D721Med (cell line): ENCODE measurements at regions not wholly inside any gene's neighbourhood (a gene's known extent, or its start where the extent isn't known, plus 50 kb on each side); places are given as distances from the start of the nearest gene placed in this dataset.

Experiments
- DNase-seq: peaks from one replicate; pipeline ENCODE4 v3.0.0; 2011; ENCODE audit warnings: low spot score; ENCODE audit not compliant: insufficient read length
- FAIRE-seq: peaks from 2 replicates; lab custom pipeline; 2011; peaks lifted over from hg19 to GRCh38; lab: Jason Lieb, UNC
- CTCF ChIP-seq: IDR thresholded peaks from 2 replicates; pipeline ENCODE4 v1.5.1; 2012; ENCODE audit warnings: mild to moderate bottlenecking, control low read depth; ENCODE audit not compliant: insufficient read depth; ENCODE audit errors: missing control alignments

GRCh38 chr5:90173299-90174030 is 236.1 kb downstream of the CETN3 start:
- no peak for DNase-seq
- TF ChIP-seq CTCF: no peak
- FAIRE-seq: no peak

- FAIRE-seq (no peak), DNase-seq (no peak)
- no peak for TF ChIP-seq CTCF
These were observed 238.1 kb downstream of the CETN3 start for GRCh38 chr5:90171466-90171865.

GRCh38 chr5:90170261-90170660 is 239.3 kb downstream of the CETN3 start:
- no peak for FAIRE-seq

GRCh38 chr5:90169078-90169477 is 240.5 kb downstream of the CETN3 start:
- DNase-seq: no peak
- TF ChIP-seq CTCF: no peak
- FAIRE-seq: no peak

More at GRCh38 chr5:90170261-90170660, 239.3 kb downstream of the CETN3 start:
- TF ChIP-seq CTCF: no peak
- DNase-seq: no peak

GRCh38 chr5:90168399-90168798 is 241.2 kb downstream of the CETN3 start:
- DNase-seq (no peak), FAIRE-seq (no peak)
- TF ChIP-seq CTCF: no peak

GRCh38 chr5:90166816-90167215 is 242.7 kb downstream of the CETN3 start:
- TF ChIP-seq CTCF: no peak
- no peak for FAIRE-seq
- no peak for DNase-seq

- DNase-seq (no peak), FAIRE-seq (no peak)
- TF ChIP-seq CTCF: no peak
These were observed 247.2 kb downstream of the CETN3 start for GRCh38 chr5:90162324-90162723.
